Lower leg skin (tissue), 3 donors: ENCODE measurements at regions not wholly inside any gene's neighbourhood (a gene's known extent, or its start where the extent isn't known, plus 50 kb on each side); places are given as distances from the start of the nearest gene placed in this dataset.

Experiments
- POLR2A ChIP-seq, 2 donors: fragments of 450-650 bp; IDR thresholded peaks; one replicate each; pipeline ENCODE4 v1.6.1; 2016 to 2017; ENCODE audit warnings: antibody characterized with exemption in 2 of 2, mild to moderate bottlenecking in 1 of 2, moderate library complexity in 1 of 2
- TF ChIP-seq, protein P1 (sequence below), 3 donors: fragments of 450-650 bp; IDR thresholded peaks; one replicate each; pipeline ENCODE4 v1.5.1; 2016; ENCODE audit warnings: antibody characterized with exemption in 3 of 3, mild to moderate bottlenecking in 3 of 3, moderate library complexity in 2 of 3

DNA sequence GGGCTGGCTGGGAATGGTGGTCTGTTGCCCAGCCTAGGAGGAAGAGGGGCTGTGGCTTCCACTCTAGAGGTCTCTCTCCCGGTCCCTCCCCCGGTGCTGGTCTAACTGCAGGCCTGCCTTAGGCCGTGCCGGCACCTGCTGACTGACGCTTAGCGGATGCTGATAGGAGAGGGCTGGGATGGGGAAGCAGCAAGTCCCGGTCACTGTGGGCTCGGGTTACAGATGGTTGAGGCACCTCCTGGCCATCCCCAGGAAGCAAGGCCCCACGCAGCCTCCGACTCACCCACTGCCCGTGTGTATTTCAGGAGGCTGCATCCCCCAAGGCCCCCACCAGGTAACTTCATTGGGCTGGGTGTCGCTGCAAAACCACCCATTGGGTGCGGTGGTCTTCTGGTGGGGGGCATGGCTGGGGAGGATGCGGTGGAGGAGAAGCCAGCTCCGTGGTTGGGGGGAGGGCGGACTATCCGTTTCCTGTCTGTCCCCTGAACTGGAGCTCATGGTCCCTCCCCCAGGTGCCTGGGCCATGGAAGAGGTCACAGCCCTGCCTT lies 278.9 kb downstream of the SEC14L1 start:
- TF ChIP-seq, protein P1, sequence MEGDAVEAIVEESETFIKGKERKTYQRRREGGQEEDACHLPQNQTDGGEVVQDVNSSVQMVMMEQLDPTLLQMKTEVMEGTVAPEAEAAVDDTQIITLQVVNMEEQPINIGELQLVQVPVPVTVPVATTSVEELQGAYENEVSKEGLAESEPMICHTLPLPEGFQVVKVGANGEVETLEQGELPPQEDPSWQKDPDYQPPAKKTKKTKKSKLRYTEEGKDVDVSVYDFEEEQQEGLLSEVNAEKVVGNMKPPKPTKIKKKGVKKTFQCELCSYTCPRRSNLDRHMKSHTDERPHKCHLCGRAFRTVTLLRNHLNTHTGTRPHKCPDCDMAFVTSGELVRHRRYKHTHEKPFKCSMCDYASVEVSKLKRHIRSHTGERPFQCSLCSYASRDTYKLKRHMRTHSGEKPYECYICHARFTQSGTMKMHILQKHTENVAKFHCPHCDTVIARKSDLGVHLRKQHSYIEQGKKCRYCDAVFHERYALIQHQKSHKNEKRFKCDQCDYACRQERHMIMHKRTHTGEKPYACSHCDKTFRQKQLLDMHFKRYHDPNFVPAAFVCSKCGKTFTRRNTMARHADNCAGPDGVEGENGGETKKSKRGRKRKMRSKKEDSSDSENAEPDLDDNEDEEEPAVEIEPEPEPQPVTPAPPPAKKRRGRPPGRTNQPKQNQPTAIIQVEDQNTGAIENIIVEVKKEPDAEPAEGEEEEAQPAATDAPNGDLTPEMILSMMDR (IDR thresholded peaks at IDR 0.05), result no peak
- TF ChIP-seq POLR2A (IDR thresholded peaks at IDR 0.05), result no peak
